ENCODE measurements at regions not wholly inside any gene's neighbourhood (a gene's known extent, or its start where the extent isn't known, plus 50 kb on each side); places are given as distances from the start of the nearest gene placed in this dataset.

GRCh38 chr13:104584481-104584880, 1518.3 kb upstream of the SLC10A2 start:
- Histone ChIP-seq H3K4me3 (no peak overlapping the region), H3K4me1 (no peaks in the 10 kb centered on the region), H3K36me3 (no peaks in the 10 kb centered on the region), H3K27ac (no peak overlapping the region), H3K27me3 (peaks cover 0 to 4% (median 0%) of the 10 kb centered on the region in 7 donors), H3K9me3 (peaks cover 0 to 5% (median 0%) of the 10 kb centered on the region in 11 donors)
- DNase-seq = no peak
- TF ChIP-seq, protein P1, sequence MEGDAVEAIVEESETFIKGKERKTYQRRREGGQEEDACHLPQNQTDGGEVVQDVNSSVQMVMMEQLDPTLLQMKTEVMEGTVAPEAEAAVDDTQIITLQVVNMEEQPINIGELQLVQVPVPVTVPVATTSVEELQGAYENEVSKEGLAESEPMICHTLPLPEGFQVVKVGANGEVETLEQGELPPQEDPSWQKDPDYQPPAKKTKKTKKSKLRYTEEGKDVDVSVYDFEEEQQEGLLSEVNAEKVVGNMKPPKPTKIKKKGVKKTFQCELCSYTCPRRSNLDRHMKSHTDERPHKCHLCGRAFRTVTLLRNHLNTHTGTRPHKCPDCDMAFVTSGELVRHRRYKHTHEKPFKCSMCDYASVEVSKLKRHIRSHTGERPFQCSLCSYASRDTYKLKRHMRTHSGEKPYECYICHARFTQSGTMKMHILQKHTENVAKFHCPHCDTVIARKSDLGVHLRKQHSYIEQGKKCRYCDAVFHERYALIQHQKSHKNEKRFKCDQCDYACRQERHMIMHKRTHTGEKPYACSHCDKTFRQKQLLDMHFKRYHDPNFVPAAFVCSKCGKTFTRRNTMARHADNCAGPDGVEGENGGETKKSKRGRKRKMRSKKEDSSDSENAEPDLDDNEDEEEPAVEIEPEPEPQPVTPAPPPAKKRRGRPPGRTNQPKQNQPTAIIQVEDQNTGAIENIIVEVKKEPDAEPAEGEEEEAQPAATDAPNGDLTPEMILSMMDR (IDR thresholded peaks at IDR 0.05) = no peak
- intact Hi-C loops (cut with DNase I) = no loop called here
- 79 to 80% methylated on average over 1 of the region's 1 CpG for WGBS, 2 donors
- no peak for ATAC-seq

DNA sequence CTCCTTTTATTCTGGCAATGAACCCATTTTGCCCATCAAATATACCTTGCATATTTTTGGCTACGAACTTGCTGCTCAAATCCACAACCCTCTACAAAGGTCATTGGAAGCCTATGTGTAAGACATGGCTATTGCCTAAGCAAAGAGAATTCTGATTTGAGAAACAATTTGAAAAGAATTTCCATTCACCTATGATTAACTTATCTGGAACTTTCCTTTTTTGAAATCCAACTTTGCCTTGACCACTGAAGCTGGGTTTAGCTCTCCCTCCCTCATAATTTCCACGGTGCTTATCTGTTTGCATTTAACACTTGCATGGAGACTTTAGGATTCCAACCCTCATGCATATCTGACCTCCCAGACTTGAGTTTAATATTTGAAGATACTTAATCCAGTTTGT, 1514.7 kb upstream of the SLC10A2 start:
- H3K4me3 ChIP-seq = no peak overlapping the region
- no peak overlapping the region for H3K27ac ChIP-seq
- peaks cover 0 to 4% (median 0%) of the 10 kb centered on the region in 7 donors for H3K27me3 ChIP-seq
- no peaks in the 10 kb centered on the region for H3K36me3 ChIP-seq
- 76 to 88% methylated on average over 2 of the region's 2 CpGs for WGBS, 2 donors
- TF ChIP-seq, protein P1 (IDR thresholded peaks at IDR 0.05) = no peak
- no peaks in the 10 kb centered on the region for H3K4me1 ChIP-seq
- DNase-seq (no peak), ATAC-seq (no peak)
- peaks cover 0 to 5% (median 0%) of the 10 kb centered on the region in 11 donors for H3K9me3 ChIP-seq
- intact Hi-C loops (cut with DNase I) = no loop called here

- intact Hi-C loops (cut with DNase I) = loop anchor here in 3 of 10 donors (5.0 to 10.0 kb wide), 3 partner anchors 1672 to 1960 kb away; partner anchors contain the start of gene EFNB2 (in 3 of the 3)
- no peak overlapping the region for H3K4me3 ChIP-seq
- peaks cover 0 to 1% (median 0%) of the 10 kb centered on the region in 9 donors for H3K4me1 ChIP-seq
- peaks cover 0 to 4% (median 0%) of the 10 kb centered on the region in 7 donors for H3K27me3 ChIP-seq
- WGBS, 2 donors = 57 to 64% methylated on average over 4 of the region's 4 CpGs
- no peak for DNase-seq
- ATAC-seq = no peak
- no peak overlapping the region for H3K27ac ChIP-seq
- TF ChIP-seq, protein P1 (IDR thresholded peaks at IDR 0.05) = no peak
- H3K9me3 ChIP-seq = peaks cover 0 to 4% (median 0%) of the 10 kb centered on the region in 11 donors
- H3K36me3 ChIP-seq = no peaks in the 10 kb centered on the region
Measured at GRCh38 chr13:104577071-104577815, 1511.0 kb upstream of the SLC10A2 start.

- no peak overlapping the region for H3K27ac ChIP-seq
- no peaks in the 10 kb centered on the region for H3K36me3 ChIP-seq
- DNase-seq (no peak), ATAC-seq (no peak)
- 49 to 51% methylated on average over 2 of the region's 2 CpGs for WGBS, 2 donors
- no peaks in the 10 kb centered on the region for H3K9me3 ChIP-seq
- H3K27me3 ChIP-seq = peaks cover 0 to 3% (median 0%) of the 10 kb centered on the region in 7 donors
- peaks cover 0 to 9% (median 0%) of the 10 kb centered on the region in 9 donors for H3K4me1 ChIP-seq
- intact Hi-C loops (cut with DNase I) = loop anchor here in 6 of 10 donors (5.0 to 10.0 kb wide), 4 partner anchors 1667 to 1965 kb away; partner anchors contain the start of gene EFNB2 (in 3 of the 6)
- TF ChIP-seq, protein P1 (IDR thresholded peaks at IDR 0.05) = no peak
- peak overlapping the region in 1 of 10 donors; percentile 8 for H3K4me3 ChIP-seq
Measured at GRCh38 chr13:104571893-104572229, 1505.6 kb upstream of the SLC10A2 start.
